ENCODE measurements at regions not wholly inside any gene's neighbourhood (a gene's known extent, or its start where the extent isn't known, plus 50 kb on each side); places are given as distances from the start of the nearest gene placed in this dataset.

DNA sequence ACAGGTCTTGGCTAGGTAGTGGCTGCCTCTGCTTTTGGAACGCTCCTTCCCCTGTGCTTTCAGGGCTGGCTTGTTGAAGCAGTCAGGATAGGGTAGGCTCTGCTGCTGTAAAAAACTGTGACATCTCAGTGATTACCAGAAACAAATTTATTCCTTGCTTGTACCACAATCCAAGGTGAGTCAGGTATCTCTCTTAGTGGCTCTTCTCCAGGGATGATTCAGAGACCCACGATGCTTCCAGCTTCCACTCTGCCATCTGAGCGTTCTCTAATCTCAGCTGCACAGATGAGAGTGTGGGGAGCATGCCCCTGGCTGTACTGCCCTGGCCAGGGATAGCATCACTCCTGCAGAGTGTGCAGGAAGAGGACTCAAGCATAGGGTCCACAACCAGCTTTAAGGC, 174.9 kb downstream of the VAPA start:
- no peak for TF ChIP-seq CTCF (IDR thresholded peaks at IDR 0.05; ENCODE audit: low read depth, low read length, poor library complexity, severe bottlenecking)
- no peak for TF ChIP-seq EZH2phosphoT487 (IDR thresholded peaks at IDR 0.05; ENCODE audit: borderline replicate concordance, low read length)
